ENCODE measurements at regions not wholly inside any gene's neighbourhood (a gene's known extent, or its start where the extent isn't known, plus 50 kb on each side); places are given as distances from the start of the nearest gene placed in this dataset.

- no peak for TF ChIP-seq USF2 (IDR thresholded peaks at IDR 0.05; ENCODE audit: low read depth, low read length)
- TF ChIP-seq USF2 (CRISPR knock-in tag; IDR thresholded peaks at IDR 0.05; ENCODE audit: borderline replicate concordance), result no peak
- no peak for TF ChIP-seq TFAP4 (IDR thresholded peaks at IDR 0.05; ENCODE audit: borderline replicate concordance, low read depth)
- TF ChIP-seq MED1 (CRISPR knock-in tag; IDR thresholded peaks at IDR 0.05), result peak; percentile 44
- TF ChIP-seq STAG1 (CRISPR knock-in tag; IDR thresholded peaks at IDR 0.05), result no peak
- TF ChIP-seq ZNF576 (CRISPR knock-in tag; IDR thresholded peaks at IDR 0.05), result no peak
- no peak for TF ChIP-seq PBX3 (CRISPR knock-in tag; IDR thresholded peaks at IDR 0.05; ENCODE audit: borderline replicate concordance)
- no peak for TF ChIP-seq PHF8 (CRISPR knock-in tag; IDR thresholded peaks at IDR 0.05)
- TF ChIP-seq NFIC (IDR thresholded peaks at IDR 0.05; ENCODE audit: low read length), result no peak; the same call in 1 of the 2 replicates
- no peak for TF ChIP-seq ZBTB44 (CRISPR knock-in tag; IDR thresholded peaks at IDR 0.05)
- no peak; the same call in 1 of the 2 replicates for TF ChIP-seq NR2C2 (CRISPR knock-in tag; IDR thresholded peaks at IDR 0.05; ENCODE audit: borderline replicate concordance)
- no peak for TF ChIP-seq ESRRA (CRISPR knock-in tag; IDR thresholded peaks at IDR 0.05; ENCODE audit: low read depth)
- TF ChIP-seq THAP9 (CRISPR knock-in tag; IDR thresholded peaks at IDR 0.05; ENCODE audit: borderline replicate concordance), result no peak
- TF ChIP-seq JUNB (CRISPR knock-in tag; IDR thresholded peaks at IDR 0.05; ENCODE audit: borderline replicate concordance), result no peak
- TF ChIP-seq TEAD2 (CRISPR knock-in tag; IDR thresholded peaks at IDR 0.05), result no peak
- TF ChIP-seq ZSCAN12 (CRISPR knock-in tag; IDR thresholded peaks at IDR 0.05), result no peak
- TF ChIP-seq ZNF7 (CRISPR knock-in tag; IDR thresholded peaks at IDR 0.05), result no peak
- TF ChIP-seq KAT8 (CRISPR knock-in tag; IDR thresholded peaks at IDR 0.05), result peak; percentile 55; the same call in 1 of the 2 replicates
- TF ChIP-seq SIX4 (CRISPR knock-in tag; IDR thresholded peaks at IDR 0.05), result no peak
- no peak for TF ChIP-seq CHD4 (IDR thresholded peaks at IDR 0.05; ENCODE audit: borderline replicate concordance, low read length)
- TF ChIP-seq RBFOX2 (IDR thresholded peaks at IDR 0.05; ENCODE audit: low read depth, low read length), result no peak
- no peak for TF ChIP-seq ZNF44 (CRISPR knock-in tag; IDR thresholded peaks at IDR 0.05)
- TF ChIP-seq ZKSCAN5 (CRISPR knock-in tag; IDR thresholded peaks at IDR 0.05), result no peak
Observed at GRCh38 chr12:75872762-75873161, 158.8 kb downstream of the PHLDA1 start (continued).
